NOMO-1 treated with dmso at 0.1 percent for 144 hours (cell line): ENCODE measurements at regions not wholly inside any gene's neighbourhood (a gene's known extent, or its start where the extent isn't known, plus 50 kb on each side); places are given as distances from the start of the nearest gene placed in this dataset.
"Not testable (repeated sequence)": the region's sequence is repeated elsewhere in the genome, so short reads cannot be mapped to it uniquely, and the experiment has no call there.

Experiments used
- DNase-seq: peaks from one replicate; lab custom pipeline; 2025; ENCODE audit not compliant: unreplicated experiment; lab: John Stamatoyannopoulos, UW

DNA sequence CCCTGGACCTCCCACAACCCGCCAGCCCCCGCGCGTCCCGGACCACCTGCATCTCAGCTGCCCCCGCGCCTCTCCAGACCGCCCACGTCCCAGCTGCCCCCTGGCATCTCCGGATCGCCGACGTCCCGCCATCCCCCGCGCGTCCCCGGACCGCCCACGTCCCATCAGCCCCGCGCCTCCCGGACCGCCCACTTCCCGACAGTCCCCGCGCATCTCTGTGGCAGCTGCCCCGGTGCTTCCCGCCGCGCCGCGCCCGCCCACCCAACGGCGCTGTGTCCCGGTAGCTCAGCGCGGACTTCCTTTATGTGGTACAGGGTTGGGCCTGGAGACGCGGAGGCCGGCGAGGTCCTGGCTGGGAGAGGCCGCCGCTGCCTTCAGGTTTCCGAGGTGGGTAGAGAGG is 874.9 kb downstream of the TMEM121 start:
- DNase-seq, result not testable (repeated sequence)

DNA sequence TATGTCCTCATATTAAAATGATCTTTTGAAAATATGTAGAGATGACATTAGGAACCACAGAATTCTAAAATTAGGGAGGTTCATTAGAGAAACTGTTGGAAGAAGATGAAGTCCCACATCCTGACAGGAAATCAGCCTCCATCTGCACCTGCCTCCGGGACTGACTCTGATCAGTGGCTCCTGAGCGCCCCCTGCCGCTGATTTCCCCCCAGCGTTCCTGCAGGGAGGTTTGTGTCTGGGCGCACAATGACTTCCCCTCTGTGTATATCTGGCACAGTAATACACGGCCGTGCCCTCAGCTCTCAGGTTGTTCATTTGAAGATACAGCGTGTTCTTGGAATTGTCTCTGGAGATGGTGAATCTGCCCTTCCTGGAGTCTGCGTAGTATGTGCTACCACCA is 883.8 kb downstream of the TMEM121 start:
- not testable (repeated sequence) for DNase-seq

DNA sequence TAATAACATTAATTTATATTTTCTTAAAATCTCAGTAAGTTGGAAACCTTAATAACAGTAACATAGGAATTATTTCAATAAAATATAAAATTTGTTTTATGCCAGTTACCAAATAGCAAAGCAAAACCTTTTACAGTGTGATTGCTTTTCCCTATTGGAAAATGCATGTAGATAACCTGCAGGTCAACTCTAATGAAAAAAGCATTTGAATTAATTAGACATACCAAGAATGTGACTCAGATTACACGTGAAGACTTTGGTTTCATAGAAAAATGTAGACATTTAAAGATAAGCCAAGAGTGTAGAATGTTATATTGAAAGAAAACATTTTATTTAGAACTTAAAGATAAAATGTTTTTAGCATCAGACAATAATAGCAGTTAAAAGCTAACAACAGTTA is 888.1 kb downstream of the TMEM121 start:
- DNase-seq, result no peak

DNA sequence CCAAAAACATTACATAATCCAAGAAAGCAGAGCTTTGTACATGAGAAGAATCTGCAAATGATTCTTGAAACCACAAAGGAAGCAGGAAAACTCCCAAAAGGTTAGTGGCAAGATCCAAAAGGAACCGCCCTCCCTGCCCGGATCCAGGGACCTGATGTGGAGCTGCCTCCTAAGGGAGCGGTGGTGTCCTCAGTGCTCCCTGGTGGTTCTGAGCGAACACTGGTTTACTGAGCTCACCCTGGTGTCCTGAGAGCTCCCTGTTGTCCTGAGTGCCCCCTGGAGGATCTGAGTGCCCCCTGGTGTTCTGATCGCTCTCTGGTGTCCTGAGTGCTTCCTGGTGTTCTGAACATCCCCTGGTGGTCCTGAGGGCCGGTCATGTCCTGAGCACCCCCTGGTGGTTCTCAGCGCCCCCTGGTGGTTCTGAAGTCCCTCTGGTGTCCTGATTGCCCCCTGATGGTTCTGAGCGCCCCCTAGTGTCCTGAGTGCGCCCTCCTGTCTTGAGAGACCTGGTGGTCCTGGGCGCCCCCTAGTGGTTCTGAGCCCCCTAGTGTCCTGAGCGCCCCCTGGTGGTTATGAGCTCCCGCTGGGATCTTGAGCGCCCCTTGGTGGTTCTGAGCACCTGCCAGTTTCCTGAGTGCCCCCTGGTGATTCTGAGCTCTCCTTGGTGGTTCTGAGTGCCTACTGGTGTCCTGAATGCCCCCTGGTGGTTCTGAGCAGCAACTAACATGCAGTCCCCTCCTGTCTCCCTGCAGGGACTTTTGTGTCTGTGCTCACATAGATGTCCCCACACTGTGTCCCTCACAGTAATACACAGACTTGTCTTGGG is 891.1 kb downstream of the TMEM121 start:
- no peak for DNase-seq

DNA sequence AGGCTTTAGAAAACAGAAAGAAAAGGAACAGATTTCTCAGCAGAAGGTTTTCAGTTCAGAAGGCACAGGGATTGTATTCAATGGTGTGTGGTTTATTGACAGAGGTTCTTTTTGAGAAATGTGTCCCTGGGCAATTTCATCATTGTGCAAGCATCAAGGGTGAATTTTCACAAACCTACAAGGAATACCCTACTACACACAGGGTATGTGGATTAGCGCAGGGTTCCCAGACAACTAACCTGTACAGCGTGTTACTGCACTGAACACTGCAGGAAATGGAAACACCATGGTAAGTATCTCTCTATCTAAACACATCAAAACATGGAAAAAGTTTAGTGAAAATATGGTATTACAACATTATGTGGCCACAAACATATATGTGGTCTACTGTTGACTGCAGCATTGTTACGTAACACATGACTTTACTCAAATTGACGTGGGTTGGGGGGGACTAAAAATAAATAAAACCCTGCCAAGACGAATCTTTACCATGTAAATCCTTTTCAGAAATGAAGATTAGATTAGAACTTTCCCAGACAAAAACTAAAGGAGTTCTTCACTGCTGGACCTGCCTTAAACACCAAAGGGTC is 893.1 kb downstream of the TMEM121 start:
- DNase-seq, result no peak

DNA sequence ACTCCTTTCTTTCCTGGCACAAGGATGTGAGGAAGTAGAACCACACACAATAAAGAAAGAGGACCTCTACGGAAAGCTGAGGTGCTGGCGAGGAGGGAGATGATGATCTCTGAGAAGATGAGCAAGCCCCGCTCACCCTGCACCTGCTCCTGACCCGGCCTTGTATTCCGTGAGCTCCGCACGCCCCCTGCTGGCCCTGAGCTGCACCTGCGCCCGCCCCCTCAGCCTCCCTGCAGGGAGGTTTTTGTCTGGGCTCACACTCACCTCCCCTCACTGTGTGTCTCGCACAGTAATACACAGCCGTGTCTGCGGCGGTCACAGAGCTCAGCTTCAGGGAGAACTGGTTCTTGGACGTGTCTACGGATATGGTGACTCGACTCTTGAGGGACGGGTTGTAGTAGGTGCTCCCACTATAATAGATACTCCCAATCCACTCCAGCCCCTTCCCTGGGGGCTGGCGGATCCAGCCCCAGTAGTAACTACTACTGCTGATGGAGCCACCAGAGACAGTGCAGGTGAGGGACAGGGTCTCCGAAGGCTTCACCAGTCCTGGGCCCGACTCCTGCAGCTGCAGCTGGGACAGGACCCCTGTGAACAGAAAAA is 895.1 kb downstream of the TMEM121 start:
- DNase-seq, result not testable (repeated sequence)

DNA sequence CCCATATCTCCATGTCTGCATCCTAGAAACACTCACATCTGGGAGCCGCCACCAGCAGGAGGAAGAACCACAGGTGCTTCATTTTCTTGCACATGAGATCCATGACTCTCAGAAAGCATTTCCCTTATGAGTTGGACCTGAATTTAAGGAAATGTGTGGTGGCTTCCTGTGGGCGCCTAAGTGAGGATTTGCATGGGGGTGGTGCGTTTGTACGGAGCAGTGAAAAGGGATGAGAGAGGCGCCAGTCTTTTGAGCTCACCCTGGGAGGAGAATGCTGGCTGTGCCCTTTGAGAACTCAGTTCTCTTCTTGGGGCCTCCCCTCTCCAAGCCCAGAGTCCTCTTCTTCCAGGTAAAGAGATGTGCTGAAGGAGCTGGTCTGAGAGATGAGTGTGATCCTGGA is 895.7 kb downstream of the TMEM121 start:
- DNase-seq, result no peak

DNA sequence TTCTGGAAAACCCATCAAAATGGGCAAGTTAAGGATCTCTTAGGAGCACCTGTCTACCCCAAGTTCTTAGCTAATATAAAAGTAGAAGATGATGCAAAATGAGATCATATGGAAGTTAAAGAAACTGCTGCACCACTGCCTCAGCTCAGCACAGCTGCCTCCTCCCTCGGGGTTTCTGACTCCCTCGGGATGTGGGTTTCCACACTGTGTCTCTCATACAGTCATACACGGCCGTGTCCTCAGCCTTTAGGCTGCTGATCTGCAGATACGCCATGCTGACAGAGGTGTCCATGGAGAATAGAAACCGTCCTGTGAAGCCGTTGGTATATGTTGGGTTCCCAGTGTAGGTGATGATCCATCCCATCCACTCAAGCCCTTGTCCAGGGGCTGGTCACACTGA is 898.8 kb downstream of the TMEM121 start:
- DNase-seq, result not testable (repeated sequence)

DNA sequence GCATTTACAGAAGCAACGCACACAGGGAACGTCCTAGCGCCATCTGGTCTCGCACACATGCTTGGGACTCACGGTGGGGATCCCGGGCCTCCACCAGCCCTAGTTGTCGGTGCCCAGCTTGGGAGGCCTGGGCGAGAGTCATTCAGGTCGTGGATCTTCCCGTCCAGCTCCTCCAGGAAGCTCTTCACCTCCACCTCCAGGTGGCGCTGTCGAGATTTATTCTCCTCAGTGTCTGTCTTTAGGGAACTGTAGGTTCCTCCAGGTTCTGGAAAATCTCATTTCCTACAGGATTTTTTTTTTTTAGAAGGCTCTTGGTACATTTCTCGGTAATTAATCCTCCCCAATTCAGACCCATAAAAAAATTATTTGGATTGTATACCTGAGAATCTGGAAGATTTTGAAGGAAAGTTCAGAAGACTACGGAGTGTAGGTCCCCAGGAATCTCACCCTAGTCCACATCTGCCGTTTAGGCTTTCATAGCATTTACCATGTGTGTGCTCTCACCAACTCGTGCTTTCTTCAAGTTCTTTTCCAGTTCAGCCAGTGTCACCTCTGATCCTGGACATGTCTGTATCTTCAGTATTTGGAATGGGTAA is 910.0 kb downstream of the TMEM121 start:
- DNase-seq, result no peak

DNA sequence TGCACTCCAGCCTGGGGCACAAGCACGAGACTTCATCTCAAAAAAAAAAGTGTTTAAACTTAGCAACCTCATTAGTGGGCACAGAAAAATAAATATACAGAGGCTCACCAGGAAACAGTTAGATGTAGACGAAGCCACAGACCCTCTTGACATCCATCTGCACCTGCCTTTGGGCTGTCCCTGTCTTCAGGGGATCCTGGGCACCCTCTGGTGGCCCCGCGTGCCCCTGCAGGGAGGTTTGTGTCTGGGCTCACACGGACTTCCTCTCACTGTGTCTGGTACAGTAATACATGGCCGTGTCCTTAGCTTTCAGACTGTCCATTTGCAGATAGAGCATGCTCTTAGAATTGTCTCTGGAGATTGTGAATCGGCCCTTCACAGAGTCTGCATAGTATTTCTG is 916.5 kb downstream of the TMEM121 start:
- no peak for DNase-seq

DNA sequence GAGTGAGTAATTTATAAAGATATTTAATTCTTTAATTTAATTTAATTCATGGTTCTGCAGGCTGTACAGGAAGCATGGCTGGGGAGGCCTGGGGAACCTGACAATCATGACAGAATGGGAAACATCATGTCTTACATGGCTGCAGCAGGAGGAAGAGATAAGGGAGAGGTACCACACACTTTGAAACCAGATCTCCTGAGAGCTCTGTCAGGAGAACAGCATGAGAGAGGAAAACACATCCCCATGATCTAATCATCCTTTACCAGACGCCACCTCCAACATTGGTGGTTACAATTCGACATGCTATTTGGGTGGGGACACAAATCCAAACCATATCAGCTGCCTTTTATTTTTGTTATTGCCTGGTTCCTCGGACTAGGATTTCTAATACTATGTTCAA is 928.6 kb downstream of the TMEM121 start:
- no peak for DNase-seq

DNA sequence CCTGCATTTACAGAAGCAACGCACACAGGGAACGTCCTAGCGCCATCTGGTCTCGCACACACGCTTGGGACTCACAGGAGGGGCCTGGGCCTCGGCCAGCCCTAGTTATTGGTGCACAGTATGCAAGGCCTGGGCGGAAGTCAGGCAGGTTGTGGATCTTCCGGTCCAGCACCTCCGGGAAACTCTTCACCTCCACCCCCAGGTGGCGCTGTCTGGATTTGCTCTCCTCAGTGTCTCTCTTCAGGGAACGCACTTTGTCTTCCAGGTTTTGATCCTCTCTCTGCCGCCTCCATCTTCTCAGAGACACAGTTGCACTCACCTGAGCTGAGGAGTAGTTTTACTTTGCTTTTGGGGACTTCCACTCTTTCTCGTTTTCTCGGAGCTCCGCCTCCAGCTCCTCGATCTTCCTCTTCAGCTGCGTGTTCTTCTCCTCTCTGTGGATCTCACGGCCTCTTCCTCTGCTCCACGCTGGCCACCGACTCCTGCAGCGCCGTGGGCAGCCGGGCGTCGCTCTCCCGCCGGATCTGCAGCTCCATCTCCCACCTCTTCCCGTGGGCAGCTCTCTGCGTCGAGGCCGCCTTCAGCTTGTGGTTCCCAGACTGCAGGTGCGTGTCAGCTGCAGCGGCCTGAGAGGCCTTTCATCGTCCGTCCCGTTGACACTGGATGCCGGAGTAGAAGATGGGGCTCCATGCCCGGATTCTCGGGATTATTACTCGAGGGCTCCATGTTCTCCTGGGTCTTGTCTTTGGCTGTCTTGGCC is 933.8 kb downstream of the TMEM121 start:
- no peak for DNase-seq

DNA sequence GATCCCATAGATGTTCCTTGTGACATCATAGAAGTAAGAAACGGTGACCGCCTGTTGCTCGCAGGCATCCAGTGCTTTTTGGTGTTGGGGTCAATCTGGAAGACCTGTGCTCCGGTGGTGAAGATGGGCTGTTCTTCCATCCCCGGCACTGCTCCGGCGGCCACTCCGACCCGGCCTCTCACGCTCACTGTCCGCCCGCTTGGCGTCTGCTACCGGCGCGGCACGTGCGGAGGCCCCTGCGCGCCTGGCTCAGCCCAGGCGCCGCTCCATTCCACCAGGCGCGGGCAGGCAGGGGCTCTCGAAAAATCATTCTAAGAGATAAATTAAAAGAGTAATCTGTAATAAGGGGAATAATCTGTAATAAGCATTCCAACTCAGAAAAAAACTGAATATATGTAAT is 934.5 kb downstream of the TMEM121 start:
- DNase-seq, result no peak

DNA sequence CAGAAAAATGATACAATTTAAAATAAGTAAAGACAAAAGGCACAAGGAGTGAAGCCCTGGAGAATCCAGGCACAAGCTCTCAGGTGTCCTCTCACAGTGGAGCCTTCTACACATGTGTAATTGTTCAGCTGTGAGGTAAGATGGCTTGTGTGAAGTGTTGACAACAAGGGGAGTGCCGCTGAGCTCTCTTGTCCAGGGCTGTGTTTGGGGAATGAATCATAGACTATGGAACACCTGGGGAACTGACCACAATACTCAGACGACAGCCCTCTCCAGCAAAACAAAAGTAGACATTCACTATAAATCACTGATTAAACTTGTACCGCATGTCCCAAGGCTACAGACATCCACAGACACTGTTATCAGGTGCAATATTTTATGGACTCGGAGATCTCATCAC is 940.1 kb downstream of the TMEM121 start:
- not testable (repeated sequence) for DNase-seq

DNA sequence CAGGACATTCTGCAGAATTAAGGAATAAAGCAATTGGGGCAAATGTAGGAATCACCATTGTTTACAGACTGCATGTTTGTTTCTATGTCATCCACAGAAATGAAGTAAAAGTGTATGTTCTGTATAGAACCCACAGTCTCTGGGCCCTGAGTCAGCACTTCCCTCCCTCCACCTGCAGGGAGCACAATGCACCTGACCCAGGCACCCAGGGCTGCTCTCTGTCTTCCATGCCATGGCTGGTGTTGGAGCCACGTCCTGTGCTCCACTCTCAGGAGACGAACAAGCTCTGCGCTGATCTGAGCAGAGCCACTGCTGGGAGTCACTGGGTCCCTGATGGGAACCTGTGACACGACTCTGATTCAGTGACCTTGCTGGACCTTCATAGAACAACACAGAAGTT is 942.5 kb downstream of the TMEM121 start:
- DNase-seq, result not testable (repeated sequence)

DNA sequence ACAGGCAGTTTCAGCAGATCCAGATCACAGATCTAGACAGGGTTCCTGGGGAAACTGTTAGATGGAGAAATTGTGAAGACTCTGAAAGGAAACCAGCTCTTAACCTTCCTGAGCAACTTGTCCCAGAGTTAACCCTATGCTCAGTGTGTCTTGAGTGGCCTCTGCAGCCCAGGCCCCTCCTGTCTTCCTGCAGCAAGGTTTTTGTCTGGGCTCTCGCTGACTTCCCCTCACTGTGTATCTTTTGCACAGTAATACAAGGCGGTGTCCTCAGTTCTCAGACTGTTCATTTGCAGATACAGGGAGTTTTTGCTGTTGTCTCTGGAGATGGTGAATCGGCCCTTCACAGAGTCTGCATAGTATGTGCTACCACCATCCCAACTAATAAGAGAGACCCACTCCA is 943.6 kb downstream of the TMEM121 start:
- DNase-seq, result not testable (repeated sequence)

DNA sequence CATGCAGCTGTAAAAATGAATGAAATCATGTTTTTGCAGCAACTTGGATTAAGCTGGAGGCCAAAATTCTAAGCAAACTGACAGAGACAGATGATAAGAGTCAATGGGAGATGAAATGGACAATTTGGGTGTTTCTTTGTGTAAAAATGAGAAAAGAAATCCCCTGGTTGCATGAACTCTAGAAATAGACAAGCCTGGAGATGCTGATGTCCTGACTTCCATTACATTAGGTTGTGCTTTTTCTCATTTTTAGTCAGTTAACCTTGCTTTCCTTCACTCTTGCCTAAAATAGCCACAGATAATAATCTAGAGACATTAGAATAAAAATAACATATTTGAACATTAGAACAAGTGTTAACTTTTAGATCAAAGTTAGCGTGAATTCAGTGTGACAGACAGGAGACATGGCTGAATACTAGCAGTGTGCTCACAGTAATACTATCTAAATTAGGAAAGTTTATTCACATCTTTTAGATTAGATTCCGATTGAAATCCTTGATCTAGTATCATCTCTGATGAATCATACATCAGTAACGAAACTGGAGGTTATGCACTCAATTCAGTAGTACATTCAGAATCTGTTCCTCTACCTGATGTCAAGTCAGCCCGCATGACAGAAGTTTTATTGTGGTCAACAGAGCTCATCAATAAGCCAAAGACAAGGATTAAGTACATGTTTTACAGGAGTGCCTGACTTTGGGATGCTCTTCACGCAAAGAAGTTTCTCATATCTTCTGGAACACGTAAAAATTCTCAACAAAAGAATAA is 948.1 kb downstream of the TMEM121 start:
- DNase-seq, result not testable (repeated sequence)

DNA sequence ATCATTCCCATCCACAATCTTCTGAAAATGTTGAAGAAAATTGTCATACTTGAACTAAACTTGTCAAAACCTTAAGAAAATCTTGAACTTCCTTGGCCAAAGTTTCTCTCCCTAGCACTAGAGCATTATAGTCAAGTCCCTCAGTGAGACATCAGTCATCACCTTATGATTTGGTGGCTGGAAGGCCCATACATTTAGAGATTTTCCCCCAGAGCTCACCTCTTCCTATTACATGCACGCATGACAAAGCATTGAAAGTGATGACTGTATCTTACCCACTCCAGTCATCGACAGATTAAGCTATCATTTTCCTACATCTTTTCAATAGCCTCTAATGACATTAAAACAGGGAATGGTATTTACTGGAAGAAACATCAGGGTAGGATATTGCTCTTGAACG is 948.8 kb downstream of the TMEM121 start:
- DNase-seq, result not testable (repeated sequence)

DNA sequence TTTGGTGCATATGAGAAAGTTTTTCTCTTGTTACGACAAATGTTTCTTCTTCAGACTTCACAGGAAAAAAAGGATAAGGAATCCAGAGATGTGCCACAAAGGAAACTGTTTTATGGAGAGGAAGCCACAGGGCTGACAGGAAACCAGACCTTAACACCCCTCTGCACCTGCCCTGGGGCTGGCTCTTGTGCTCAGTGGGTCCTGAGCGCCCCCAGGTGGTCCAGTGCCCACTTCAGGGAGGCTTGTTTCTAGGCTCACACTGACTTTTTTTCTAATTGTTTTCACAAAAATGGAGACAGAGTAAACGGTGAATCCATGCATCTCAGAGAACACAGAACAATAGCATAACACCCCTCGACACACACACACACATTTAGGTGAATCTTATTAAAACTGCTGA is 951.2 kb downstream of the TMEM121 start:
- not testable (repeated sequence) for DNase-seq

DNA sequence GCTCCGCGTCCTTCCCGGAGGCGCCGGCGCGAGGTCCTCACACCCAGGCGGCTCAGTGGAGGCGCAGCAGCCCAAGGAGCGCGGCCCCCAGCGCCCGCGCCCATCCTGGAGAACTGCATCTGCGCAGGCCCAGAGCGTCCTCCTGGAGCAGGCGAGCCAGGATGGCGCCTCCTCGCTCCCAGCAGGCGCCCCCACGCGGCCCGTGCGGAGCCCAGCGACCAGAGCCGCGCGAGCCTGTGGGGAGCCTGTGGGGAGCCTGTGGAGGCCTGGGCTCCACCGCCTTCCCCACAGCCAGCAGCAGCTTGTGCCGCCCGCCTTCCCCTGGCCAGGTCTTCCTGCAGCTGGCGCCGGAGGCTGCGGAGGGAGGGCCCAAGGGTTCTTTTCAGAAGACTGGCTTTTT is 953.9 kb downstream of the TMEM121 start:
- DNase-seq, result not testable (repeated sequence)
